Fibroblast of lung (primary cell): ENCODE measurements at regions not wholly inside any gene's neighbourhood (a gene's known extent, or its start where the extent isn't known, plus 50 kb on each side); places are given as distances from the start of the nearest gene placed in this dataset.

Experiments used
- DNase-seq, 2 donors: peaks; one replicate each; pipeline versions ENCODE4 v3.0.0 to v3.0.0-alpha.2; 2010; ENCODE audit warnings: low read depth in 2 of 2
- H2AFZ ChIP-seq: 2 replicates; pipeline ENCODE4 v1.5.1; 2012; ENCODE audit warnings: low read length, control low read depth, inconsistent platforms
- H3K27ac ChIP-seq: 2 replicates; pipeline ENCODE4 v1.5.1; 2011; ENCODE audit warnings: low read length, control low read depth; ENCODE audit not compliant: insufficient read depth
- H3K27me3 ChIP-seq: 2 replicates; pipeline ENCODE4 v1.5.1; 2011; ENCODE audit warnings: mild to moderate bottlenecking, low read length; ENCODE audit not compliant: control insufficient read depth, insufficient read depth
- H3K36me3 ChIP-seq: 2 replicates; pipeline ENCODE4 v1.5.1; 2011; ENCODE audit warnings: low read length; ENCODE audit not compliant: control insufficient read depth, insufficient read depth
- H3K4me1 ChIP-seq: 2 replicates; pipeline ENCODE4 v1.5.1; 2011; ENCODE audit warnings: low read length; ENCODE audit not compliant: control insufficient read depth, insufficient read depth; ENCODE audit errors: extremely low read depth
- H3K4me2 ChIP-seq: 2 replicates; pipeline ENCODE4 v1.5.1; 2011; ENCODE audit warnings: low read length, control low read depth; ENCODE audit not compliant: insufficient read depth; ENCODE audit errors: extremely low read depth
- H3K4me3 ChIP-seq, 4 experiments: fragments of 200-600 bp in 1 of 4; sonication (generic) in 1 of 4; replicated peaks in 1 of 4; 2 replicates each; pipeline ENCODE4 v1.5.1; 2011 to 2016; ENCODE audit warnings: low read length in 4 of 4, low read depth in 3 of 4, mild to moderate bottlenecking in 3 of 4, control low read depth in 2 of 4, inconsistent platforms in 1 of 4, mixed read lengths in 1 of 4; ENCODE audit not compliant: insufficient read depth in 1 of 4; ENCODE audit errors: control extremely low read depth in 1 of 4
- H3K79me2 ChIP-seq: 2 replicates; pipeline ENCODE4 v1.5.1; 2012; ENCODE audit warnings: mild to moderate bottlenecking, low read length, inconsistent platforms; ENCODE audit not compliant: control insufficient read depth, insufficient read depth
- H3K9ac ChIP-seq: 2 replicates; pipeline ENCODE4 v1.5.1; 2011; ENCODE audit warnings: mild to moderate bottlenecking, low read length, control low read depth; ENCODE audit not compliant: insufficient read depth
- H3K9me3 ChIP-seq: 2 replicates; pipeline ENCODE4 v1.5.1; 2012; ENCODE audit warnings: low read depth, low read length; ENCODE audit not compliant: control insufficient read depth, insufficient read depth
- H4K20me1 ChIP-seq: 2 replicates; pipeline ENCODE4 v1.5.1; 2011; ENCODE audit warnings: low read length; ENCODE audit not compliant: control insufficient read depth, insufficient read depth; ENCODE audit errors: extremely low read depth
- CTCF ChIP-seq, 2 donors: IDR thresholded peaks in 1 of 2; conservative IDR thresholded peaks in 1 of 2; 1 replicate in 1 of 2; 2 replicates in 1 of 2; pipeline ENCODE4 v1.5.1; 2011 to 2012; ENCODE audit warnings: low read length in 2 of 2, control low read depth in 1 of 2, inconsistent platforms in 1 of 2, low read depth in 1 of 2, mild to moderate bottlenecking in 1 of 2
- EZH2 ChIP-seq: IDR thresholded peaks from 2 replicates; pipeline ENCODE4 v1.5.1; 2012; ENCODE audit warnings: low read length, control low read depth, mild to moderate bottlenecking; ENCODE audit errors: missing control alignments

- no peaks in the 10 kb centered on the region for H3K4me1 ChIP-seq
- no peaks in the 10 kb centered on the region for H3K36me3 ChIP-seq
- DNase-seq, result no peak
- H2AFZ ChIP-seq, result no peak overlapping the region
- no peak overlapping the region for H3K27ac ChIP-seq
- H3K4me3 ChIP-seq, result no peak overlapping the region
- no peak overlapping the region for H3K9ac ChIP-seq
- H3K9me3 ChIP-seq, result no peaks in the 10 kb centered on the region
- H4K20me1 ChIP-seq, result no peaks in the 10 kb centered on the region
- no peak for TF ChIP-seq CTCF (conservative IDR thresholded peaks at IDR 0.05 in 1 of 2, IDR thresholded peaks at IDR 0.05 in 1 of 2; ENCODE audit: low read depth in 1 of 2, low read length in 2 of 2)
- no peak for TF ChIP-seq EZH2
- no peaks in the 10 kb centered on the region for H3K27me3 ChIP-seq
- H3K79me2 ChIP-seq, result no peaks in the 10 kb centered on the region
- H3K4me2 ChIP-seq, result no peak overlapping the region
Measured at GRCh38 chr4:19134685-19135084, 1113.1 kb upstream of the LCORL start.

GRCh38 chr4:19133315-19133714 is 1111.8 kb upstream of the LCORL start:
- Histone ChIP-seq H3K4me1 (no peaks in the 10 kb centered on the region), H3K27ac (no peak overlapping the region), H3K36me3 (no peaks in the 10 kb centered on the region), H3K9me3 (no peaks in the 10 kb centered on the region), H4K20me1 (no peaks in the 10 kb centered on the region), H3K79me2 (no peaks in the 10 kb centered on the region), H3K4me3 (no peak overlapping the region), H2AFZ (no peak overlapping the region), H3K9ac (no peak overlapping the region), H3K27me3 (no peaks in the 10 kb centered on the region), H3K4me2 (no peak overlapping the region)
- TF ChIP-seq EZH2 (no peak), CTCF (conservative IDR thresholded peaks at IDR 0.05 in 1 of 2, IDR thresholded peaks at IDR 0.05 in 1 of 2; ENCODE audit: low read depth in 1 of 2, low read length in 2 of 2) (no peak)
- DNase-seq, result no peak

- H3K36me3 ChIP-seq, result no peaks in the 10 kb centered on the region
- H3K4me1 ChIP-seq, result no peaks in the 10 kb centered on the region
- H3K79me2 ChIP-seq, result no peaks in the 10 kb centered on the region
- H3K4me3 ChIP-seq, result no peak overlapping the region
- no peak for TF ChIP-seq EZH2
- TF ChIP-seq CTCF (conservative IDR thresholded peaks at IDR 0.05 in 1 of 2, IDR thresholded peaks at IDR 0.05 in 1 of 2; ENCODE audit: low read depth in 1 of 2, low read length in 2 of 2), result no peak
- H3K9me3 ChIP-seq, result no peaks in the 10 kb centered on the region
- no peak overlapping the region for H3K27ac ChIP-seq
- no peak overlapping the region for H3K4me2 ChIP-seq
- no peak overlapping the region for H2AFZ ChIP-seq
- DNase-seq, result peak; percentile 6 to 94
- H3K27me3 ChIP-seq, result no peaks in the 10 kb centered on the region
- no peak overlapping the region for H3K9ac ChIP-seq
- H4K20me1 ChIP-seq, result no peaks in the 10 kb centered on the region
Measured at GRCh38 chr4:19130866-19131265, 1109.3 kb upstream of the LCORL start.
